Testis (tissue), 2 donors: ENCODE measurements at regions not wholly inside any gene's neighbourhood (a gene's known extent, or its start where the extent isn't known, plus 50 kb on each side); places are given as distances from the start of the nearest gene placed in this dataset.
"Not testable (repeated sequence)": the region's sequence is repeated elsewhere in the genome, so short reads cannot be mapped to it uniquely, and the experiment has no call there.

ENCODE experiments used
- POLR2A ChIP-seq: fragments of 450-650 bp; IDR thresholded peaks from one replicate; pipeline ENCODE4 v1.6.1; 2017; ENCODE audit warnings: antibody characterized with exemption, mild to moderate bottlenecking, moderate library complexity
- TF ChIP-seq, protein P1 (sequence below), 3 experiments: fragments of 450-650 bp in 2 of 3; fragments of 200-600 bp in 1 of 3; sonication (generic) in 1 of 3; IDR thresholded peaks; one replicate each; pipeline ENCODE4 v1.5.1; 2016 to 2019; ENCODE audit warnings: antibody characterized with exemption in 3 of 3, mild to moderate bottlenecking in 2 of 3, moderate library complexity in 1 of 3

DNA sequence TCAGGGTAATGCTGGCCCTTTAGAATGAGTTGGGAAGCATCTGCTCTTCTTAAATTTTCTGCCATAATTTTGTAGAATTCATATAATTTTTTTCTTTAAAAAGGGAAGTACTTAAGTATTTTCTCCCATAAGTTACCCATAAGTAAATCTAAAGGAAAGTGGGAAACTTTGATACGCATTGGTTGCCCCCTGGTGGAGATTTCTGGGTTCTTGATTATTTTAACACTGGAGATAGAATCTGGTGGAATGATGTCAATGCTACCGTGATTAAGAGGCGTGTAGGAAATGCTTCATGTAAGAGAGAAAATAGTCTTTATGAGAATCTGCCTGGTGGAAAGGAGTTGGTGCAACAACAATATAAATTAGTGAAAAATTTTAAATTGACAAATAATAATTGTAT, 65.6 kb downstream of the OR4F15 start:
- TF ChIP-seq, protein P1, sequence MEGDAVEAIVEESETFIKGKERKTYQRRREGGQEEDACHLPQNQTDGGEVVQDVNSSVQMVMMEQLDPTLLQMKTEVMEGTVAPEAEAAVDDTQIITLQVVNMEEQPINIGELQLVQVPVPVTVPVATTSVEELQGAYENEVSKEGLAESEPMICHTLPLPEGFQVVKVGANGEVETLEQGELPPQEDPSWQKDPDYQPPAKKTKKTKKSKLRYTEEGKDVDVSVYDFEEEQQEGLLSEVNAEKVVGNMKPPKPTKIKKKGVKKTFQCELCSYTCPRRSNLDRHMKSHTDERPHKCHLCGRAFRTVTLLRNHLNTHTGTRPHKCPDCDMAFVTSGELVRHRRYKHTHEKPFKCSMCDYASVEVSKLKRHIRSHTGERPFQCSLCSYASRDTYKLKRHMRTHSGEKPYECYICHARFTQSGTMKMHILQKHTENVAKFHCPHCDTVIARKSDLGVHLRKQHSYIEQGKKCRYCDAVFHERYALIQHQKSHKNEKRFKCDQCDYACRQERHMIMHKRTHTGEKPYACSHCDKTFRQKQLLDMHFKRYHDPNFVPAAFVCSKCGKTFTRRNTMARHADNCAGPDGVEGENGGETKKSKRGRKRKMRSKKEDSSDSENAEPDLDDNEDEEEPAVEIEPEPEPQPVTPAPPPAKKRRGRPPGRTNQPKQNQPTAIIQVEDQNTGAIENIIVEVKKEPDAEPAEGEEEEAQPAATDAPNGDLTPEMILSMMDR (IDR thresholded peaks at IDR 0.05) = peak in 1 of 3 experiments; percentile 13
- TF ChIP-seq POLR2A = not testable (repeated sequence)
